HepG2 (cell line): ENCODE measurements at regions not wholly inside any gene's neighbourhood (a gene's known extent, or its start where the extent isn't known, plus 50 kb on each side); places are given as distances from the start of the nearest gene placed in this dataset.

Experiments
- ATAC-seq: fragments of 200-7000 bp; cut with Tn5 transposase; 3 replicates; pipeline ENCODE4 v1.9.1; 2020; ENCODE audit warnings: mild to moderate bottlenecking, moderate library complexity
- BruUV-seq: library from RNA; stranded (reverse); fragments of 400-500 nt; replicated peaks from 2 replicates; lab custom pipeline; 2021; lab: Mats Ljungman, UMichigan
- CTCF ChIA-PET: fragments of 300-600 bp; formaldehyde crosslinking; extraction: SDS; loops from one replicate; lab custom pipeline; 2021; ENCODE audit warnings: low total read pairs, inconsistent platforms, low intra/inter-chr PET ratio; lab: Yijun Ruan, JAX
- POLR2A ChIA-PET: fragments of 350-600 bp; sonication (Branson Sonifier 250); formaldehyde crosslinking; loops from one replicate; lab custom pipeline; 2020; ENCODE audit warnings: antibody characterized with exemption, inconsistent platforms; lab: Yijun Ruan, JAX
- DNase-seq: peaks from one replicate; pipeline ENCODE4 v3.0.0-alpha.2; 2015; ENCODE audit warnings: low spot score
- FAIRE-seq: peaks from 3 replicates; lab custom pipeline; 2011; peaks lifted over from hg19 to GRCh38; lab: Jason Lieb, UNC
- H2AFZ ChIP-seq: one replicate; pipeline ENCODE4 v1.6.1; 2011; ENCODE audit warnings: low read length, inconsistent platforms
- H3K27ac ChIP-seq: fragments of 300-600 bp; 3 replicates; pipeline ENCODE4 v1.8.0; 2011; ENCODE audit warnings: mixed run types, mild to moderate bottlenecking, mixed read lengths, low read length, inconsistent platforms; ENCODE audit not compliant: insufficient read depth; ENCODE audit errors: extremely low read length
- H3K27me3 ChIP-seq, 2 experiments: fragments of 200-600 bp in 1 of 2; 2 replicates in 1 of 2; 3 replicates in 1 of 2; pipeline versions ENCODE4 v1.6.0 to v1.8.0; 2011; ENCODE audit warnings: low read length in 2 of 2, mild to moderate bottlenecking in 2 of 2, moderate library complexity in 2 of 2, inconsistent platforms in 1 of 2; ENCODE audit not compliant: insufficient read depth in 2 of 2, control insufficient read depth in 1 of 2
- H3K36me3 ChIP-seq, 2 experiments: fragments of 200-600 bp in 1 of 2; replicated peaks in 1 of 2; 2 replicates in 1 of 2; 3 replicates in 1 of 2; pipeline versions ENCODE4 v1.5.1 to v1.8.0; 2011; ENCODE audit warnings: low read length in 2 of 2, inconsistent platforms in 1 of 2; ENCODE audit not compliant: insufficient read depth in 2 of 2, control insufficient read depth in 1 of 2
- H3K4me1 ChIP-seq: 2 replicates; pipeline ENCODE4 v1.5.1; 2012; ENCODE audit warnings: low read length, inconsistent platforms; ENCODE audit not compliant: insufficient read depth
- H3K4me2 ChIP-seq: 2 replicates; pipeline ENCODE4 v1.6.0; 2011; ENCODE audit warnings: low read depth, low read length, inconsistent platforms
- H3K4me3 ChIP-seq, 3 experiments: fragments of 200-600 bp in 1 of 3; sonication (generic), shearing (Covaris generic) in 1 of 3; replicated peaks in 1 of 3; 2 replicates each; pipeline ENCODE4 v1.5.1; 2011 to 2016; ENCODE audit warnings: low read length in 3 of 3, inconsistent platforms in 2 of 3, low read depth in 2 of 3, mild to moderate bottlenecking in 2 of 3, control low read depth in 1 of 3, mixed read lengths in 1 of 3; ENCODE audit not compliant: insufficient read depth in 1 of 3
- H3K79me2 ChIP-seq: one replicate; pipeline ENCODE4 v1.6.1; 2011; ENCODE audit warnings: low read length, inconsistent platforms; ENCODE audit not compliant: insufficient read depth
- H3K9ac ChIP-seq: 2 replicates; pipeline ENCODE4 v1.6.0; 2011; ENCODE audit warnings: mild to moderate bottlenecking, low read depth, low read length, inconsistent platforms; ENCODE audit not compliant: insufficient read depth
- H3K9me3 ChIP-seq: 2 replicates; pipeline ENCODE4 v1.5.1; 2012; ENCODE audit warnings: mild to moderate bottlenecking, low read length
- H4K20me1 ChIP-seq: 2 replicates; pipeline ENCODE4 v1.6.0; 2011; ENCODE audit warnings: inconsistent platforms, mild to moderate bottlenecking, low read length, moderate library complexity; ENCODE audit not compliant: insufficient read depth
- CAMTA2 ChIP-seq: sonication (generic); formaldehyde crosslinking; IDR thresholded peaks from 2 replicates; pipeline ENCODE4 v1.4.0; 2020; ENCODE audit warnings: mild to moderate bottlenecking, missing genetic modification reagents, borderline replicate concordance
- CERS6 ChIP-seq: sonication (generic); formaldehyde crosslinking; IDR thresholded peaks from 2 replicates; pipeline ENCODE4 v1.5.0; 2020; ENCODE audit warnings: missing genetic modification reagents
- DDIT3 ChIP-seq: sonication (generic); formaldehyde crosslinking; IDR thresholded peaks from 2 replicates; pipeline ENCODE4 v1.4.0; 2020; ENCODE audit warnings: mild to moderate bottlenecking, missing genetic modification reagents
- FLYWCH1 ChIP-seq: sonication (generic); formaldehyde crosslinking; IDR thresholded peaks from 2 replicates; pipeline ENCODE4 v1.8.1; 2023; ENCODE audit warnings: mild to moderate bottlenecking, missing genetic modification reagents
- JDP2 ChIP-seq: sonication (generic); formaldehyde crosslinking; IDR thresholded peaks from 2 replicates; pipeline ENCODE4 v1.8.1; 2022; ENCODE audit warnings: missing genetic modification reagents, borderline replicate concordance
- NFYC ChIP-seq: IDR thresholded peaks from 2 replicates; pipeline ENCODE4 v1.6.1; 2016; ENCODE audit warnings: missing genetic modification reagents, missing compliant biosample characterization
- POLR2G ChIP-seq: fragments of 200-400 bp; formaldehyde crosslinking; IDR thresholded peaks from 2 replicates; pipeline ENCODE4 v1.6.1; 2018; ENCODE audit warnings: mild to moderate bottlenecking, low read depth, low read length, moderate library complexity
- PRDM10 ChIP-seq: sonication (generic); formaldehyde crosslinking; IDR thresholded peaks from 2 replicates; pipeline ENCODE4 v1.4.0; 2020; ENCODE audit warnings: low read depth, missing genetic modification reagents
- REL ChIP-seq: sonication (generic); formaldehyde crosslinking; conservative IDR thresholded peaks from 2 replicates; pipeline ENCODE4 v1.8.0; 2022; ENCODE audit warnings: mild to moderate bottlenecking, missing genetic modification reagents, moderate library complexity
- TBP ChIP-seq: sonication (generic); formaldehyde crosslinking; IDR thresholded peaks from 2 replicates; pipeline ENCODE4 v1.5.0; 2020; ENCODE audit warnings: missing genetic modification reagents
- TCF7L2 ChIP-seq: IDR thresholded peaks from 2 replicates; pipeline ENCODE4 v1.6.1; 2011; ENCODE audit warnings: mild to moderate bottlenecking, low read depth, low read length, moderate library complexity
- TEF ChIP-seq: sonication (generic); formaldehyde crosslinking; IDR thresholded peaks from 2 replicates; pipeline ENCODE4 v1.5.0; 2020; ENCODE audit warnings: missing genetic modification reagents
- THAP8 ChIP-seq: sonication (generic); formaldehyde crosslinking; IDR thresholded peaks from 2 replicates; pipeline ENCODE4 v1.5.1; 2020; ENCODE audit warnings: missing genetic modification reagents, mild to moderate bottlenecking, borderline replicate concordance
- TP53 ChIP-seq: sonication (generic); formaldehyde crosslinking; conservative IDR thresholded peaks from 2 replicates; pipeline ENCODE4 v1.4.0; 2020; ENCODE audit warnings: missing genetic modification reagents
- ZNF121 ChIP-seq: sonication (generic); formaldehyde crosslinking; IDR thresholded peaks from 2 replicates; pipeline ENCODE4 v1.5.0; 2020; ENCODE audit warnings: mild to moderate bottlenecking, missing genetic modification reagents
- ZNF354B ChIP-seq: sonication (generic); formaldehyde crosslinking; IDR thresholded peaks from 2 replicates; pipeline ENCODE4 v1.8.0; 2022; ENCODE audit warnings: mild to moderate bottlenecking, missing genetic modification reagents
- ZNF414 ChIP-seq: sonication (generic); formaldehyde crosslinking; IDR thresholded peaks from 2 replicates; pipeline ENCODE4 v1.5.0; 2020; ENCODE audit warnings: missing genetic modification reagents
- ZNF879 ChIP-seq: sonication (generic); formaldehyde crosslinking; IDR thresholded peaks from 2 replicates; pipeline ENCODE4 v1.8.1; 2023; ENCODE audit warnings: missing genetic modification reagents
- ZSCAN31 ChIP-seq: sonication (generic); formaldehyde crosslinking; IDR thresholded peaks from 2 replicates; pipeline ENCODE4 v1.5.0; 2020; ENCODE audit warnings: low read depth, mild to moderate bottlenecking, missing genetic modification reagents
- WGBS: methylation state at CpG from one replicate; pipeline ENCODE4 v1.1.6; 2017; ENCODE audit warnings: low lambda C conversion rate; 5-methylcytosine and 5-hydroxymethylcytosine counted together
- in situ Hi-C: cut with HindIII; loops from 2 replicates; pipeline ENCODE4 v1.10.0; 2017; ENCODE audit warnings: low pct_unique_long_range_greater_than_20kb; ENCODE audit not compliant: extremely low pct_ligation_motif_present
- intact Hi-C: fragments of 100-400 bp; cut with micrococcal nuclease; formaldehyde crosslinking; loops from one replicate; pipeline ENCODE4 v1.10.0; 2022; ENCODE audit not compliant: unreplicated experiment

GRCh38 chr20:55778796-55779195 lies 226.5 kb downstream of the CBLN4 start (continued):
- TF ChIP-seq PRDM10 (CRISPR knock-in tag) (no peak), ZSCAN31 (CRISPR knock-in tag) (no peak), ZNF879 (CRISPR knock-in tag) (no peak), ZNF121 (no peak), THAP8 (no peak)
- TF ChIP-seq, all 625 proteins: peak for 0

GRCh38 chr20:55777641-55778040 lies 227.7 kb downstream of the CBLN4 start:
- intact Hi-C loops: no loop called here
- no peak for TF ChIP-seq ZNF414 (CRISPR knock-in tag)
- no peak for TF ChIP-seq FLYWCH1 (CRISPR knock-in tag)
- TF ChIP-seq CERS6 (CRISPR knock-in tag): no peak
- TF ChIP-seq JDP2 (CRISPR knock-in tag): no peak
- TF ChIP-seq TP53 (CRISPR knock-in tag): no peak
- no peak for TF ChIP-seq NFYC (CRISPR knock-in tag)
- no peak for TF ChIP-seq TEF (CRISPR knock-in tag)
- no peak for TF ChIP-seq CAMTA2 (CRISPR knock-in tag)
- no peak for TF ChIP-seq TCF7L2
- TF ChIP-seq TBP (CRISPR knock-in tag): no peak
- TF ChIP-seq POLR2G: no peak
- TF ChIP-seq REL (CRISPR knock-in tag): no peak
- no peak for TF ChIP-seq ZNF354B (CRISPR knock-in tag)
- TF ChIP-seq DDIT3 (CRISPR knock-in tag): no peak

More at GRCh38 chr20:55777641-55778040, 227.7 kb downstream of the CBLN4 start:
- Histone ChIP-seq H3K36me3 (no peaks in the 10 kb centered on the region), H3K4me1 (no peaks in the 10 kb centered on the region), H3K79me2 (no peaks in the 10 kb centered on the region), H3K9me3 (peaks cover 95% of the 10 kb centered on the region), H3K9ac (no peak overlapping the region), H2AFZ (no peak overlapping the region), H3K27me3 (no peaks in the 10 kb centered on the region), H3K4me3 (no peak overlapping the region), H3K27ac (no peak overlapping the region), H4K20me1 (no peaks in the 10 kb centered on the region), H3K4me2 (no peak overlapping the region)
- FAIRE-seq (no peak), DNase-seq (no peak), ATAC-seq (no peak)
- ChIA-PET POLR2A (no interaction called here), CTCF (no interaction called here)
- in situ Hi-C loops: no loop called here
- WGBS: 7% methylated on average over 2 of the region's 2 CpGs
- no TSS peak for BruUV-seq
